Calu3 (cell line): ENCODE measurements at regions not wholly inside any gene's neighbourhood (a gene's known extent, or its start where the extent isn't known, plus 50 kb on each side); places are given as distances from the start of the nearest gene placed in this dataset.

Source experiments
- BruUV-seq: library from RNA; stranded (reverse); fragments of 400-500 nt; replicated peaks from 2 replicates; lab custom pipeline; 2021; lab: Mats Ljungman, UMichigan
- CTCF ChIA-PET: fragments of 300-600 bp; sonication (Branson Sonifier 250); formaldehyde crosslinking; loops from one replicate; lab custom pipeline; 2022; ENCODE audit warnings: antibody characterized with exemption; lab: Charles Lee
- DNase-seq: peaks from one replicate; pipeline ENCODE4 v3.0.0; 2022
- H3K27ac Mint-ChIP-seq: one replicate; pipeline ENCODE4 v1.8.0; 2022; ENCODE audit warnings: mixed read lengths; ENCODE audit not compliant: unreplicated experiment
- H3K27me3 Mint-ChIP-seq: one replicate; pipeline ENCODE4 v1.8.0; 2022; ENCODE audit warnings: mixed read lengths; ENCODE audit not compliant: unreplicated experiment
- H3K36me3 Mint-ChIP-seq: one replicate; pipeline ENCODE4 v1.8.0; 2022; ENCODE audit warnings: mild to moderate bottlenecking, moderate library complexity, mixed read lengths; ENCODE audit not compliant: insufficient read depth, unreplicated experiment
- H3K4me1 Mint-ChIP-seq: one replicate; pipeline ENCODE4 v1.8.0; 2022; ENCODE audit warnings: mild to moderate bottlenecking, low read depth, mixed read lengths; ENCODE audit not compliant: unreplicated experiment
- H3K4me3 Mint-ChIP-seq: one replicate; pipeline ENCODE4 v1.8.0; 2022; ENCODE audit warnings: mild to moderate bottlenecking, low read depth, moderate library complexity, mixed read lengths; ENCODE audit not compliant: unreplicated experiment
- H3K9me3 Mint-ChIP-seq: one replicate; pipeline ENCODE4 v1.8.0; 2022; ENCODE audit warnings: low read depth, mixed read lengths; ENCODE audit not compliant: unreplicated experiment
- intact Hi-C: fragments of 100-400 bp; cut with micrococcal nuclease; formaldehyde crosslinking; loops from one replicate; pipeline ENCODE4 v1.10.0; 2022; ENCODE audit not compliant: unreplicated experiment
- TF ChIP-seq, protein P1 (sequence below): fragments of 200-600 bp; IDR thresholded peaks from one replicate; pipeline ENCODE4 v1.8.0; 2022; ENCODE audit warnings: antibody characterized with exemption; ENCODE audit not compliant: unreplicated experiment

DNA sequence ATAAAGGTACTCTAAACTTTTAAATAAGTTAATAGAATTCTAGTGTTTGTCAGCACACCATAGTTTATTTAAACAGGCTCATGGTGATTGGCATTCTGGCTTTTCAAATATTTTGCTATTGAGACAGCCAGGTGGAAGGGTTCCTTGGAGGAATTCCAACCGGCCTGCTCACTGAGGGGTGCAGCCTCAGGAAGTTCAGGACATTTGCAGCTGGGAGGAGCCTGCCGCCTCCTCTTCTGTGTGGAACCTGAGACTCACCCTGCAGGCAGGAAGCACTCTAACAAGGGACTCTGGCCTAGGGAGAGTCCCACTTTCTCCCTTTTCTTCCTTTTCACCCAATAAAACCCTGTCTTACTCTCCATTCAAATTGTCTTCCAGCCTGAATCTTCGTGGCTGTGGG lies 1328.0 kb downstream of the FSTL5 start:
- Mint-ChIP-seq H3K27me3 (no peaks in the 10 kb centered on the region), H3K4me1 (peaks cover 41% of the 10 kb centered on the region), H3K27ac (no peak overlapping the region), H3K4me3 (no peak overlapping the region), H3K36me3 (peaks cover 8% of the 10 kb centered on the region), H3K9me3 (no peaks in the 10 kb centered on the region)
- intact Hi-C loops: no loop called here
- TF ChIP-seq, protein P1, sequence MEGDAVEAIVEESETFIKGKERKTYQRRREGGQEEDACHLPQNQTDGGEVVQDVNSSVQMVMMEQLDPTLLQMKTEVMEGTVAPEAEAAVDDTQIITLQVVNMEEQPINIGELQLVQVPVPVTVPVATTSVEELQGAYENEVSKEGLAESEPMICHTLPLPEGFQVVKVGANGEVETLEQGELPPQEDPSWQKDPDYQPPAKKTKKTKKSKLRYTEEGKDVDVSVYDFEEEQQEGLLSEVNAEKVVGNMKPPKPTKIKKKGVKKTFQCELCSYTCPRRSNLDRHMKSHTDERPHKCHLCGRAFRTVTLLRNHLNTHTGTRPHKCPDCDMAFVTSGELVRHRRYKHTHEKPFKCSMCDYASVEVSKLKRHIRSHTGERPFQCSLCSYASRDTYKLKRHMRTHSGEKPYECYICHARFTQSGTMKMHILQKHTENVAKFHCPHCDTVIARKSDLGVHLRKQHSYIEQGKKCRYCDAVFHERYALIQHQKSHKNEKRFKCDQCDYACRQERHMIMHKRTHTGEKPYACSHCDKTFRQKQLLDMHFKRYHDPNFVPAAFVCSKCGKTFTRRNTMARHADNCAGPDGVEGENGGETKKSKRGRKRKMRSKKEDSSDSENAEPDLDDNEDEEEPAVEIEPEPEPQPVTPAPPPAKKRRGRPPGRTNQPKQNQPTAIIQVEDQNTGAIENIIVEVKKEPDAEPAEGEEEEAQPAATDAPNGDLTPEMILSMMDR: no peak
- BruUV-seq: no TSS peak
- CTCF ChIA-PET: no interaction called here
- peak; percentile 72 for DNase-seq

DNA sequence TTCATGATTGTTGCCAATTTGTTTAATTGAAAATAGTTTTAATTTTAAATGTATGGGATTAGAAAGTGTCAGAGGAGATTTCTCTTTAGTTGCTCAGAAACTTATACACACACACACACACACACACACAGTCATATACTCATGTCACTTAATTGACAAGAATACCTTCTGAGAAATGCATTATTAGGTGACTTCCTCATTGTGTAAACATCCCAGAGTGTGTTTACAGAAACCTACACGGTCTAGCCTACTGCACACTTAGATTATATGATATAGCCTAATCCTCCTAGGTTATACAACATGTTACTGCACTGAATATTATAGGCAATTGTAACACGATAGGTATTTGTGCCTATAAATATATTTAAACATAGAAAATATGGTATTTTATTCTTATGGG lies 1327.4 kb downstream of the FSTL5 start:
- BruUV-seq: no TSS peak
- TF ChIP-seq, protein P1: no peak
- no peak overlapping the region for H3K27ac Mint-ChIP-seq
- intact Hi-C loops: no loop called here
- H3K4me3 Mint-ChIP-seq: no peak overlapping the region
- no peak for DNase-seq
- H3K27me3 Mint-ChIP-seq: no peaks in the 10 kb centered on the region
- H3K9me3 Mint-ChIP-seq: no peaks in the 10 kb centered on the region
- H3K36me3 Mint-ChIP-seq: peaks cover 4% of the 10 kb centered on the region
- H3K4me1 Mint-ChIP-seq: peaks cover 36% of the 10 kb centered on the region
- CTCF ChIA-PET: no interaction called here

DNA sequence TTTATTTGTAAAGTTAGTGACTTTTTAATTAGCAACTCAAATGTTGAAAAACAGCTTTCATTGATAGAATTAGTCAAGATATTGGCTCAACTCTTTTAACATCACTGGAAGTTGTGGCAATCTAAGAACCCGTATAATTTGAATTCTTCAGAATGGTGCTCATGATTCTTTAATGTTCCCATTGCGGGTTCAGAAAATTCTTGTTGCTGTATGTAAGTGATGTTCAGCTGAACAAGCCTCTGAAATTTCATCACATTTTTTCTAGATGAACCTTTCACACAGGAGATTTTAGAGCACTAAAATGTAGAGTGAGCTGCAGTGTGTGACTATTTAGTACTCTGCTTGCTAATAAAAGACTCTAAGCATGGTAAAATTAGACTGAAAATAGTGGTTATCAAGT lies 1317.7 kb downstream of the FSTL5 start:
- H3K36me3 Mint-ChIP-seq: no peaks in the 10 kb centered on the region
- CTCF ChIA-PET: no interaction called here
- DNase-seq: no peak
- TF ChIP-seq, protein P1: no peak
- H3K9me3 Mint-ChIP-seq: no peaks in the 10 kb centered on the region
- intact Hi-C loops: no loop called here
- no peaks in the 10 kb centered on the region for H3K27me3 Mint-ChIP-seq
- BruUV-seq: no TSS peak
- H3K4me1 Mint-ChIP-seq: peaks cover 9% of the 10 kb centered on the region
- H3K4me3 Mint-ChIP-seq: no peak overlapping the region
- H3K27ac Mint-ChIP-seq: no peak overlapping the region

DNA sequence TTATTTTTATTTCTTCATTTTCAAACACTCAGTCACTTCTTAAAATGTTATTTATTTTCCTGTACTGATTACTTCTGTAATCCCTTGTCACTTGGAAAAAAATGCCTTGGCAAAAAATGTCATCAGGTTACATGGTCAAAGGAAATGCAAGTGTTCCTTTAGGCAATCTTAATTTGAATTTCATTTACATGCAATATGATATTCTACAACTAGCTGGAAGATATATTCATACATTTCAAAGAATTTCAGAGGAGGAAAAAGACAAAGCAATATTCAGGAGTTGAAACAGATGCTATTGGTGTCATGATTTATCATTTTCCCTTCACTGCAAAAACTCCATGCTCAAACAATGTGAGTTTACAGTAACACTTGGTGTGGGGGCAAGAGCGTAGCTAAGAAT lies 1316.6 kb downstream of the FSTL5 start:
- intact Hi-C loops: no loop called here
- TF ChIP-seq, protein P1: no peak
- Mint-ChIP-seq H3K36me3 (no peaks in the 10 kb centered on the region), H3K9me3 (no peaks in the 10 kb centered on the region), H3K27ac (no peak overlapping the region), H3K4me1 (peaks cover 9% of the 10 kb centered on the region), H3K4me3 (no peak overlapping the region), H3K27me3 (no peaks in the 10 kb centered on the region)
- DNase-seq: no peak
- BruUV-seq: no TSS peak
- CTCF ChIA-PET: no interaction called here
